ENCODE measurements at regions not wholly inside any gene's neighbourhood (a gene's known extent, or its start where the extent isn't known, plus 50 kb on each side); places are given as distances from the start of the nearest gene placed in this dataset.

- TF ChIP-seq, protein P1, sequence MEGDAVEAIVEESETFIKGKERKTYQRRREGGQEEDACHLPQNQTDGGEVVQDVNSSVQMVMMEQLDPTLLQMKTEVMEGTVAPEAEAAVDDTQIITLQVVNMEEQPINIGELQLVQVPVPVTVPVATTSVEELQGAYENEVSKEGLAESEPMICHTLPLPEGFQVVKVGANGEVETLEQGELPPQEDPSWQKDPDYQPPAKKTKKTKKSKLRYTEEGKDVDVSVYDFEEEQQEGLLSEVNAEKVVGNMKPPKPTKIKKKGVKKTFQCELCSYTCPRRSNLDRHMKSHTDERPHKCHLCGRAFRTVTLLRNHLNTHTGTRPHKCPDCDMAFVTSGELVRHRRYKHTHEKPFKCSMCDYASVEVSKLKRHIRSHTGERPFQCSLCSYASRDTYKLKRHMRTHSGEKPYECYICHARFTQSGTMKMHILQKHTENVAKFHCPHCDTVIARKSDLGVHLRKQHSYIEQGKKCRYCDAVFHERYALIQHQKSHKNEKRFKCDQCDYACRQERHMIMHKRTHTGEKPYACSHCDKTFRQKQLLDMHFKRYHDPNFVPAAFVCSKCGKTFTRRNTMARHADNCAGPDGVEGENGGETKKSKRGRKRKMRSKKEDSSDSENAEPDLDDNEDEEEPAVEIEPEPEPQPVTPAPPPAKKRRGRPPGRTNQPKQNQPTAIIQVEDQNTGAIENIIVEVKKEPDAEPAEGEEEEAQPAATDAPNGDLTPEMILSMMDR (IDR thresholded peaks at IDR 0.05): no peak
- DNase-seq: no peak
- H3K27ac ChIP-seq (ENCODE audit: low read depth in 1 of 2, low read length in 2 of 2): no peak overlapping the region
- Mint-ChIP-seq H3K27me3 (peaks cover 5% of the 10 kb centered on the region), H3K4me1 (ENCODE audit: low read depth) (no peaks in the 10 kb centered on the region), H3K9me3 (no peaks in the 10 kb centered on the region), H3K4me3 (no peak overlapping the region), H3K36me3 (ENCODE audit: low read depth) (no peaks in the 10 kb centered on the region), H3K27ac (no peak overlapping the region)
- H3K9me3 ChIP-seq (ENCODE audit: control insufficient read depth in 1 of 2, insufficient read depth in 1 of 2, low read length in 2 of 2): peaks cover 0 to 8% of the 10 kb centered on the region in 2 experiments
- H3K36me3 ChIP-seq (ENCODE audit: insufficient read depth, low read length): no peaks in the 10 kb centered on the region
- no peak overlapping the region for H3K4me3 ChIP-seq (ENCODE audit: low read length)
- H3K27me3 ChIP-seq (ENCODE audit: control insufficient read depth in 1 of 2, insufficient read depth in 2 of 2, low read length in 2 of 2): peaks cover 0 to 4% of the 10 kb centered on the region in 2 experiments
- ChIA-PET CTCF (no interaction called here), POLR2A (no interaction called here)
- ATAC-seq (ENCODE audit: poor library complexity): no peak
- intact Hi-C loops (cut with DNase I, micrococcal nuclease): no loop called here
- H3K4me1 ChIP-seq (ENCODE audit: insufficient read depth, low read length): no peaks in the 10 kb centered on the region
These were observed 155.0 kb downstream of the NUAK1 start for GRCh38 chr12:105983622-105984320.

- H3K36me3 Mint-ChIP-seq (ENCODE audit: low read depth): no peaks in the 10 kb centered on the region
- no peak for DNase-seq
- Histone ChIP-seq H3K9me3 (ENCODE audit: control insufficient read depth in 1 of 2, insufficient read depth in 1 of 2, low read length in 2 of 2) (peaks cover 0 to 6% of the 10 kb centered on the region in 2 experiments), H3K27me3 (ENCODE audit: control insufficient read depth in 1 of 2, insufficient read depth in 2 of 2, low read length in 2 of 2) (peaks cover 0 to 4% of the 10 kb centered on the region in 2 experiments), H3K4me3 (ENCODE audit: low read length) (no peak overlapping the region), H3K36me3 (ENCODE audit: insufficient read depth, low read length) (no peaks in the 10 kb centered on the region), H3K4me1 (ENCODE audit: insufficient read depth, low read length) (no peaks in the 10 kb centered on the region), H3K27ac (ENCODE audit: low read depth in 1 of 2, low read length in 2 of 2) (no peak overlapping the region)
- H3K4me1 Mint-ChIP-seq (ENCODE audit: low read depth): no peaks in the 10 kb centered on the region
- no peak for ATAC-seq (ENCODE audit: poor library complexity)
- no peaks in the 10 kb centered on the region for H3K9me3 Mint-ChIP-seq
- TF ChIP-seq, protein P1 (IDR thresholded peaks at IDR 0.05): no peak
- H3K27ac Mint-ChIP-seq: no peak overlapping the region
- ChIA-PET POLR2A (no interaction called here), CTCF (no interaction called here)
- intact Hi-C loops (cut with DNase I, micrococcal nuclease): no loop called here
- no peak overlapping the region for H3K4me3 Mint-ChIP-seq
- peaks cover 8% of the 10 kb centered on the region for H3K27me3 Mint-ChIP-seq
These were observed 153.4 kb downstream of the NUAK1 start for GRCh38 chr12:105985383-105985782.

DNA sequence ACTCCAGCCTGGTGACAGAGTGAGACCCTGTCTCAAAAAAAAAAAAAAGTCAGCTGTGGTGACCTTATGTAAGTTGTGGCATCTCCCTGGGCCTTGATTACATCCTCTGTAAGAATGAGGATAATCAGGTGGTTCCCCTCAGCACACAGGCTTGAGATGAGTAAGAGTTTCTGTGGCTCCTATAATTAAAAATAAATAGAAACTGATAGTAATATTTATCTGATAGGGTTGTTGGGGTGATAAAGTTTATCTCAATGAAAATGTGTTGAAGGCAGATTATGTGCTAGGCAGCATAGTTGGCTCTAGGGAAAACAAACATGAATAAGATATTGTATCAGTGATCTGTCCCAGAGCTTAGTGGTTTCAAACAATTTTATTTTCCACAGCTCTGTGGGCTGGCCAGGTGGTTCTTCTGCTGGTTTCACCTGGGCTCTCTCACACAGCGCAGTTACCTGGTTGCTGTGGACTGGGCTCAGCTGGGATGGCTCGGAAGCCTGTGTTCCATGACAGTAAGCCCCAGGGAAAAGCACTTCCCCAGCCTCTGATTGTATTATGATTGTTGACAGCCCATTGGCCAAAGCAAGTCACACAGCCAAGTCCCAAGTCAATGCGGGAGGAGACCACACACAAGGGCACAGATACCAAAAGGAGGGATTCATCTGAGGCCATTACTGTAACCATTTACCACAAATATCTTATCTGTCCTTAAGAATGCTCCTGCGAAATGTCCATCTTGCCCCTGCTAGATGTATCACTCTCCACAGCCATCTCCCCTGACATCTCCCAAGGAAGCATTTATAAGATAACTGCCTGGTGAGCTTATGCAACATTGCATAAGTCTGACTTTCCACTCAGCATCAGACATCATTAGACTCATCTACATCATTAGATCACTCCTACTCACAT is 151.7 kb downstream of the NUAK1 start:
- intact Hi-C loops (cut with DNase I, micrococcal nuclease): no loop called here
- no peak overlapping the region for H3K27ac Mint-ChIP-seq
- H3K9me3 Mint-ChIP-seq: no peaks in the 10 kb centered on the region
- H3K36me3 ChIP-seq (ENCODE audit: insufficient read depth, low read length): no peaks in the 10 kb centered on the region
- H3K4me1 ChIP-seq (ENCODE audit: insufficient read depth, low read length): no peaks in the 10 kb centered on the region
- peaks cover 0 to 4% of the 10 kb centered on the region in 2 experiments for H3K9me3 ChIP-seq (ENCODE audit: control insufficient read depth in 1 of 2, insufficient read depth in 1 of 2, low read length in 2 of 2)
- peaks cover 0 to 4% of the 10 kb centered on the region in 2 experiments for H3K27me3 ChIP-seq (ENCODE audit: control insufficient read depth in 1 of 2, insufficient read depth in 2 of 2, low read length in 2 of 2)
- TF ChIP-seq, protein P1 (IDR thresholded peaks at IDR 0.05): no peak
- peaks cover 18% of the 10 kb centered on the region for H3K27me3 Mint-ChIP-seq
- ChIA-PET POLR2A (no interaction called here), CTCF (no interaction called here)
- ATAC-seq (ENCODE audit: poor library complexity): no peak
- H3K4me3 ChIP-seq (ENCODE audit: low read length): no peak overlapping the region
- H3K4me1 Mint-ChIP-seq (ENCODE audit: low read depth): no peaks in the 10 kb centered on the region
- DNase-seq: no peak
- no peak overlapping the region for H3K4me3 Mint-ChIP-seq
- no peaks in the 10 kb centered on the region for H3K36me3 Mint-ChIP-seq (ENCODE audit: low read depth)
- H3K27ac ChIP-seq (ENCODE audit: low read depth in 1 of 2, low read length in 2 of 2): no peak overlapping the region

Measured in CD4-positive, alpha-beta T cell (primary cell).